CD1c-positive myeloid dendritic cell (primary cell): ENCODE measurements at regions not wholly inside any gene's neighbourhood (a gene's known extent, or its start where the extent isn't known, plus 50 kb on each side); places are given as distances from the start of the nearest gene placed in this dataset.

ENCODE experiments used
- DNase-seq: peaks from one replicate; pipeline ENCODE4 v3.0.0-alpha.2; 2016; ENCODE audit errors: extremely low spot score

DNA sequence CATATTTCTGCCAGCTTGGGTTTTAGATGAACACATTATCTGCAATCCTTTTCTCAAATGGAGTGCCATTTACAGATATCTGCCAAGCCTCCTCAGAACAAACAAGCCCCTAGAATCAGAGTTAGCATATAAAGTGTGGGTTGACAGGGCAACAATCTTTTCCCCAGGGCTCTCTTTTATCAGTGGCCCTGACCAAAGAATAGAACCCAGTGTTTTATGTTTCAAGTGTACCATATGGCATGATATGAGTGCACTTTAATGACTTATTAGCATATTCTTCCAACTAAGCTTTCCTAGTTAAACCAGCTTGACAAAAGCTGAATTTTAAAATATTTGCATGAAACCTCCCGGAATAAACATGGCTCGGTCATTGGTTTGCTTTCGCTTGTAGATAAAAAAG is 57.3 kb downstream of the EVX1 start:
- DNase-seq, result no peak

DNA sequence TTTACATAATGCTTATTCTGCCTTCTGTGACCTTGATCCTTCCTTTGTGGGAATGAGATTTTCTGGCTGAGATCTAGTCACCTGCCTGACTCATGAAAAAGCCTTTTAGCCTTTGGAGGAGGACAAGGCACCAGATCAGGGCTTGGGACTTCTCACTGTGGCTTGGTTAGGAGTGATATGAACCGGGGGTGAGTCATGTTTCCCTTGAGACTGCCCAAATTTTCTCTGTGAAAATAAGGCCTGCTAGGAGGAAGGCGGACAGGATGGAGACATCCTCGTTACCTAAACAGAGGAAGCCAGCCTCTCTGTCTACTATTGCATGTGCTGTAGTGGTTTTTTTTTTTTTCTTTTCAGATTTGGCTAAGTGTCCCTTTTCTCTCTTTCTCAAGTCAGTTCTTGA is 57.8 kb downstream of the EVX1 start:
- DNase-seq, result no peak

GRCh38 chr7:27302590-27302989 is 60.0 kb downstream of the EVX1 start:
- DNase-seq, result no peak

DNA sequence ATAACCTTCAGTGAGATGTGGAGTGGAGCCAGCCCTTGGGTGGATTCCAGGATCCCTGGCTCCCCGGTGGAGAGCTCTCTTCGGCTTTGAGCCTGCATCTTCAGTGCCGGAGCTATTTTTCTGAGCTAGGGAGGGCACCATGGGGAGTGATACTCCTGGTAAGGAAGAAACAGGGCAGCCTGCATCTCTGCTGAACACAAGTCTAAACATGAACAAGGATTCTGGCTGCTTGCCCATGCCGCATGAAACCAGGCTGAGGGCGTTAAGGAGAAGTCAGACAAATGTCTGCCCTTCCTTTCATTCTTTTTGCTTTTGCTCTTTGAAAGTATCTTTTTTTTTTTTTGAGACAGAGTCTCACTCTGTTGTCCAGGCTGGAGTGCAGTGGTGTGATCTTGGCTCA is 60.4 kb downstream of the EVX1 start:
- no peak for DNase-seq

- DNase-seq, result no peak
Observed at GRCh38 chr7:27305854-27306253, 63.3 kb downstream of the EVX1 start.

DNA sequence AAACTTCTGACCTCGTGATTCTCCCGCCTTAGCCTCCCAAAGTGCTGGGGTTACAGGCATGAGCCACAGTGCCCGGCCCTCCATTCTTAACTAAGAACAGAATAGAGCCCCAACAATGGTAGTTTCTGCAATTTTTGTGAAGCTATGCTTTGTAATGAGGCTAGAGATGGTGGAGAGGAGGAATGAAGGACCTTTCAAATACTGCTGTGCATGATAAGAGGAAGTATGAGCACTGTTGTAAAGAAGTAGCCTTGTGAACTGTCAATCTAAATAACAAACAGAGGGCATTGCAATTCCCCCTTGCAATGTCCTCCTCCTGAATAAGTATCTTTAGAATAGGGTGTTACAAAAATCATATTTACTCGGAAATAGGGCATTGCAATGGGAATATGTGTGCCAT is 70.2 kb downstream of the EVX1 start:
- DNase-seq, result no peak

DNA sequence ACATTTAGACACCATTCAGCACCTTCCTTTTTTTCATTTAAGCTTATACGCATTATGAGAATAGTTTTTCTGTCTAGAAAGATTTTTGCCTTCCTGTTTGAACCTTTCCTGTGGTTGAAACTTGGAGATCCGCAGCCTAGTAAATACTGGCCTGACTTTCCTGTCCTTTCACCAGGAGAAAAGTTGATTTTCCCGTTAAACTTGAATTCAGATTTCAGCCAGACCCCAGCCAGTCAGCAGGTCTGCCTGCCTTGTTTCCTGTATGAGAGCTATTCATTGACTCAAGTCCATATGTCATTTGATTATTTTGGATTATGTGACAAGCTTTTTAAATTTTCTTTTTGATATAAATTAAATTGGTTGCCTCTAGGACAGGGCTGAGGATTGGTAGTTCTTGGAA is 71.5 kb downstream of the EVX1 start:
- no peak for DNase-seq

DNA sequence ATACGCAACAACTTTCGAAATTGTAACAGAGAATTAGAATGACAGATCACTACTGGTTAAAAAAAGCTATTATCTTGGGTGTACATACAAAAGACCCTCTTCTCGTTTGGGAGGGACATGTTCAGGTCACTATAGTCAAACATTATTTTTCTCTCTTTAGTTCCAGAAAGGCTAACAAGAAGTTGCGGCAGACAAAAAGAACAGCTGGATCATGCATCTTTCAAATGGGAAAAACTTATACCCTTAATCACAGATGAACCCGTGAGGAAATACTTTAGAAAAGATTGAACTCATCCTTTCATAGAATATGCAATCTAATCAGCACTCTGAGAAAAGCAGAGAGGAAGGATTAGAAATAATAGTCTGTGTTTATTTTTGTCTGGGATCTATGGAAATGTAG is 72.5 kb downstream of the EVX1 start:
- no peak for DNase-seq

GRCh38 chr7:27316311-27316710 is 73.7 kb downstream of the EVX1 start:
- DNase-seq, result peak; percentile 23

DNA sequence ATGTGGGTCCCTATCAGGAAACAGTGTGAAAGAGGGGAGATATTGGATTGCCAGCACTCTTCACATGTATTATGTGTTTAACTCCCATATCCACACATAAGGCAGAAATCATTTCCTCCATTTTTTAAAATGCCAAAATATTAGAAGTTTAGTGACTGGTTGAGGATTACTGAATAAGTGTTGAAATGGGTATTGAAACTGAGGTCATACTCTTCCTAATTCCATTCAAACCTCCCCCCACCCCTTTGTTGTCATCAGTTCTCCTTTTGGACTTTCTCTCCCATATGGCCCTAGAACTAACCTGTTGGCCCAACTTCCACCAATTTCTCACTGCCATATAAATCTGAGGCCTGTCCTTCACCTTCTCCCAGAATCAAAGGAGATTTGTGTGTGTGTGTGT is 81.6 kb downstream of the EVX1 start:
- peak; percentile 51 for DNase-seq

GRCh38 chr7:27329909-27330308 is 87.3 kb downstream of the EVX1 start:
- DNase-seq, result no peak

DNA sequence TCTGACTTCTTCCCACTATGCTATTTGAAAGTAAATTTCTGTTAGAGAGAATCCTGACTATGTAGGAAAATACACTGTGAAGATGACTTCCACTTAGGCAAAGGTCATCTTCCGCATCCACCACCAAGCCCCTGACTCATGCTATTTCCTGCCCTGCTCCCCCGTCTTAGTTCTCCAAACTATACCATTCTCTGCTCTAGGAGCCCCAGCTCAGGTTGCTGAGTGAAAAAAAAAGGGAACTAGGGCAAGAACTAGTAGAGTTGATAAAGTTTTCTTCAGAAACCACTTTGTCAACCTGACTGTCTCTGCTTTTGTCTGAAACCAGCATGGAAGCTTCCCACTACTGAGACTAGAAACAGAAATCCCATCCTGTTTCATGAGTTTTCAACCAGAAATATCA is 96.9 kb downstream of the EVX1 start:
- DNase-seq, result peak; percentile 93

GRCh38 chr7:27344471-27344870 is 101.9 kb downstream of the EVX1 start:
- no peak for DNase-seq

DNA sequence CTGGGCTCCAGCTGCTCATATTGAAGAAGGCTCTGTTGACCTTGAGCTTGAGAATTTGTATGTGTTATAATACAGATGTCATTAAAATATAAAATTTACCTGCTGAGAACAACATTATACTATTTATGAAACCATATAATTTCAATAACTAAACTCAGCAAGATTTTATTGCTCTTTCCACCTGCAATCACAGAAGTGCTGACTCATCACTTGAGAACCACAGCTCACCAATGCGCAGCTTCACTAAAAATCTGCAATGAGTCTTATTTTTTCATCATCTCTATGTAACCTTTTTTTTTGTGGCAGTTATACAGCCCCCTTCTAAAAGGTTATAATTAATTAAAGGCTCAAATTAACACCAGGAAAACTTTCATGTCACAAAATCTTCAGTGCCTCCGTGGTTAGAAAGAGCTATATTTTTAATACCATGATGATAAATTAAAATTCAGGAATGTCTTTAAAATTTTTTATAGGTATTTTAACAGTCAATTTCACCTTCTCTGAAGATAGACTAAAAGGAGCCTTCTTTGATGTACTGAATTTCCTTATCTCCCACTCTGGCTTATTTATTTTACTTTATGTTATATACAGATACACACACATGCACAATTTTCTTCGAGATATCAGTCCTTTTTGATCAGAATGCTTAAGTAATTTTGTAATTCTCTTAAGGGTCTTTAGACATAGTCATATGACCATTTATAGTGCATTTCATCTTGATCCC is 102.7 kb downstream of the EVX1 start:
- no peak for DNase-seq

- DNase-seq, result no peak
Observed at GRCh38 chr7:27345997-27346396, 103.4 kb downstream of the EVX1 start.

GRCh38 chr7:27346531-27347275 is 104.1 kb downstream of the EVX1 start:
- no peak for DNase-seq

DNA sequence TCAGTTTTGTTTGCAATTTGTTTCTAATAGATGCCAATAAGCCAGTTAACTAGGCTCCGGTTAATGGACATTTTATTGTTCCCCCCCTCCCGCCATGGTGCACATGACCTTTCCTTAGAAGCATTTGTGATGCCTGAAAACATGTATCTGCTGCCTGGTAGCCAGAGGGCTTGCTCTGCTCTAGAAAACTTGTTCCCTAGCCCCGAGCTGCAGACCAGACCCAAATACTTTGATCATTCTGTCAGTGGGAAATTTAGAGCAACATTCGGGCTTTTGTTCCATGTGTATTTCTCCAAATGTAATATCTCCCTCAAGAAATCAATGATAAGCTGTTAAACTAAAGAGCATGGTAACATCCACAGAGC is 104.7 kb downstream of the EVX1 start:
- no peak for DNase-seq

DNA sequence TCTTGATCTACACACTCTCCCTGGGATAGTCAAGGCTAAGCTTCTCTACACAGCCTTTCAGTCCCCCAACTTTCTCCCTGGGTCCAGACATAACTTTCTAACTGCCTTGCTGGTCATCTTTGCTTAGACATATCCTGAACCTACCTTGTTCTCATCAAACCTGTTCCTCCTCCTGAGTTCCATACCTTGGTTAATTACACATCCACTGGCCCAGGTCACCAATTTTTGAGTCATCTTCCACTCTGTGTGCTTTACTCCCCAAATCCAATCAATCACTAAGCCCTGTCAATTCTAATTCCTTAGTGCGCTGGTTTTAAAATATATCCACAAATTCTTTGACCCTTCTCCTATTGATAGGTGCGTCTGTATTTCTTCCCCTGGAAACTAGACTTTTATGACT is 107.0 kb downstream of the EVX1 start:
- DNase-seq, result no peak

DNA sequence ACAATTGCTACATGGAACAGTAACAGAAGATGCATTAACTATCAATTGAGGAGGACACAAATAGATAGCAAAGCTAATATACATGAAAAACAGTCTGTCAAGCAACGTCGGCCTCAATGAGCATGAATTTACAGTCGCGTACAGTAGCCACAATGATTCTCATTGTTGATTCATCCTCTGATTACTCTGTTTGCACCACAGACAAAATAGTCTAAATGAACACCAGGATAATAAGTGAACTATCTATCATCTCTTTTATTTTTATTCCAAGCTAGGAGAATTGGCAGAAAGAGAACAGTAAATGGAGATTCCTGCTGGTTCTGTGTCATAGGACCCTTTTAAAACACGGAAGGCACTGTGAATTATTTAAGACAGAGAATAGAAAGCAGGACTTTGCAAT is 108.5 kb downstream of the EVX1 start:
- no peak for DNase-seq

GRCh38 chr7:27351786-27352185 is 109.2 kb downstream of the EVX1 start:
- DNase-seq, result no peak

- peak; percentile 87 for DNase-seq
Observed at GRCh38 chr7:27359181-27360125, 116.9 kb downstream of the EVX1 start.

DNA sequence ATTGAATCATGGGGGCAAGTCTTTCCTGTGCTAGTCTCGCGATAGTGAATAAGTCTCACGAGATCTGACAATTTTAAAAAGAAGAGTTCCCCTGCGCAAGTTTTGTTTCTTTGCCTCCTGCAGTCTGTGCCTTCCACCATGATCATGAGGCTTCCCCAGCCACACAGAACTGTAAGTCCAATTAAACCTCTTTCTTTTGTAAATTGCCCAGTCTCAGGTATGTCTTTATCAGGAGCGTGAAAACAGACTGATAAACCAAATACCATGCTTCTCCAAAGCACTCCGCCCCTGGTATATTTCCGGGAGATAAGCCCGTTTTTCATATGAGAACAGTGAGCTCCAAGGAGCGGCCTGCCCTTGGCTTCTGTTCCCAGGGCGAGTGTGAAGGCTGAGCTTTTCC is 118.9 kb downstream of the EVX1 start:
- DNase-seq, result no peak

- DNase-seq, result no peak
Observed at GRCh38 chr7:27362026-27362425, 119.4 kb downstream of the EVX1 start.
